NCI-H510A treated with DMSO at 0.1 percent for 48 hours (cell line): ENCODE measurements at regions not wholly inside any gene's neighbourhood (a gene's known extent, or its start where the extent isn't known, plus 50 kb on each side); places are given as distances from the start of the nearest gene placed in this dataset.

Experiments
- DNase-seq: peaks from one replicate; lab custom pipeline; 2025; lab: John Stamatoyannopoulos, UW

DNA sequence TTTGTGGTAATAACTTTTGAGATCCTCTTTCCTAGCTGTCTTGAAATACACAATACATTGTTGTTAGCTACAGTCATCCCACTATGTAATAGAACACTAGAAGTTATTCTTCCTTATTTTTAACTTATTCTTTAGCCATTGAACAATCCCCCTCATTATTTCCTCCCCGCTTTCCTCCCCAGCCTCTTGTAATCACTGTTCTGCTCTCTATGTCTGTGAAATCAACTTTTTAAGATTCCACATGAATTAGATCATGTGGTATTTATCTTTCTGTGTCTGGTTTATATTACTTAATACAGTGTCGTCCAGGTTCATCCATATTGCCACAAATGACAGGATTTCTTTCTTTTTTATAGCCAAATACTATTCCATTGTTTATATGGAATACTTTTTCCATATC, 72.9 kb downstream of the SLC10A2 start:
- no peak for DNase-seq

DNA sequence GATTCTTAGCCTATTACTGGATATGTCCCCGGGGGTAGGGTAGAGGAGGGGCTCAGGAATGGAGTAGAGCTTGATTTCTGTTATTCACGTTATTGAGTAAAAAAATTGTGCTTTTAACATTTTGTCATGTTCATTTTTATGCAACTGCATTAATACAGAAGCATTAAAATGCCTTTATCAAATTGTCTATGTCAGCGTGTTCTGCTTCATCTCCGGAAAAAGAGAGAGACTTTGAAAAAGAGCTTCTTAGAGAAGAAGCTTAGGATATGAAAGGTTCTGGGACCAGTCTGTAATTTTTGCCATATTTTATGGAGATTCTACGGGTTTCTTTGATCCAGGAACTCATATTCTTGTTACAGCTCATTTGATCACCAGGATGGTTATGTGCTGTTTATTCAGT, 82.0 kb downstream of the SLC10A2 start:
- DNase-seq = no peak

DNA sequence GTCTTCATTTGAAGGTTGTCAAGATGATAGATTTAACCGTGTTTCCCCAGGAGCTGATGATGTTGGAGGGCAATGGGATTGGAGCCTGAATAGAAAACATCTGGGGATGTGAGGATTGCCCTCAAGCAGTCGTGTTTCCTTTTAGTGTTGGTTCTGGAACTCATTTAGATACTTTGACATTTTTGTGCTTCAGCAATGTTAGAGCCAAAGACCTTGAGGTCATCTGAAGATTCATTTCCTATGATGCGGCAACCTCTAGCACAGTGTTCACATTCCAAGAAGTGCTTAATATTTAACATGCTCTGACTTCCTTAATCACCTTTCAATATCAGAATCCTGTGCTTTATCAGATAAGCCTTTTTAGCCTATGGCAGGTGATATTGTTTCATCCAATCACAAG, 82.7 kb downstream of the SLC10A2 start:
- no peak for DNase-seq

DNA sequence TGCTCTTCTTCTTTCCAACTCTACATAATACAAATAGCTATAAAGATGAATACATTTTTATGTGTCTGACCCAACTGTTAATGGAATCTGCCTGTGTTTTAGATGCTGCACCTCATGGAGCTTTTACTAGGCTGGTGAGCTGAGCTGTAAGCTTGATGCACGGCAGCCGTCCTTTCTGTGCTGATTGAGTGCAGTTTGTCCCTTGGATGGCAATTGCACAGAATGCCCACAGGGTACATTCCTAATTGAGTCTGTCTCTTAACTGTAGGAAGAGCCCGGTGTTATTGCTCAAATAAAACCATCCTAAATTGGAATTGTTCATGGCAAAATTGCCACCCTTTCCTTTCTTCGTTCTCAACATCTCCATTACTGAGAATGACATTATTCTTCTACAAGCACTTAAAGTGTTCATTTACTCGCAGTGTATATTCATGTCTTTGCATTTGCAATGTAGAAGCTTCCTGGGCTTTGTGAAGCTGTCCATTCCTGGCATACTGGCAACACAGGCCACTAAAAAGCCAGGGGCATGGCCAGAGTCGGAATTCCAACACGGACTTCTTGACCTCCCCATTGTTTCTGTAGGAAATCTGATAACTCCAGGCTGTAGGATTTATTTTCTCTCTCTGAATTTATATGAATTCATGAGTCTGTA, 85.8 kb downstream of the SLC10A2 start:
- DNase-seq = no peak

DNA sequence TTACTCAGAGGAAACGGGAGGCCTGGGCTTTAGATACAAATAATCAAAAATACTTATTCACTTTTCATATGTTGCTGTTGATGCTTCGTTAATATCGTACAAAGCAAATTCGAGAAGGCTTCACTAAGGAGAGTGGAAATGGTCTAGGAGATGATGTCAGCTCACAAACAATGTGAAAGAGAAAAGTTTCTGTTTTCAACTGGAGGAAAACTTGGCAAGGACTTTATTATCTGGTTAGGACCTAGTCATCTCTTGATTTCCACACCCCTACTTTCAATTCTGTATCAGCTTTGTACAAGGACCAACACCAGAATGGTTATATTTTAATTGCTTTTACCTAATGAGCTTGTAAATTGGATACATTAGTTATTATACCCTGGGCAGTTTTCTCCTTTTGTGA, 88.0 kb downstream of the SLC10A2 start:
- DNase-seq = no peak

DNA sequence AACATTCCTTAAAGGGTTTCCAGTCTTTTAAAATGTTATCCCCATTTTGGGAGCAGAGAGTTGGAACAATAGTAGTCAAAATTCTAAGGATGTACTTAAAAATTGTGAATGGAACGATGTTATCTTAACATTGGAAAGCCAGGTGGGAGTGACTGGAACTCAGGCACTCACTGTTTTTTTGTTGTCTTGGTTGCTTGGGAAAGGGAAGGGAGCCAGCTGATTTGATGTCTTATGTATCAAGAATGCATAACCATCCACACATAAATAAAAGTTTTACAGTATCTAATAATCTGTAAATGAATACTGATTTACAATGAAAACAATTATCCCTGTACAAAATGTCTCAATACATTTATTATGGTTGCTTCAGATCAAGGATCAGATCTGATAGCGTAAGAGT, 88.7 kb downstream of the SLC10A2 start:
- DNase-seq = no peak

DNA sequence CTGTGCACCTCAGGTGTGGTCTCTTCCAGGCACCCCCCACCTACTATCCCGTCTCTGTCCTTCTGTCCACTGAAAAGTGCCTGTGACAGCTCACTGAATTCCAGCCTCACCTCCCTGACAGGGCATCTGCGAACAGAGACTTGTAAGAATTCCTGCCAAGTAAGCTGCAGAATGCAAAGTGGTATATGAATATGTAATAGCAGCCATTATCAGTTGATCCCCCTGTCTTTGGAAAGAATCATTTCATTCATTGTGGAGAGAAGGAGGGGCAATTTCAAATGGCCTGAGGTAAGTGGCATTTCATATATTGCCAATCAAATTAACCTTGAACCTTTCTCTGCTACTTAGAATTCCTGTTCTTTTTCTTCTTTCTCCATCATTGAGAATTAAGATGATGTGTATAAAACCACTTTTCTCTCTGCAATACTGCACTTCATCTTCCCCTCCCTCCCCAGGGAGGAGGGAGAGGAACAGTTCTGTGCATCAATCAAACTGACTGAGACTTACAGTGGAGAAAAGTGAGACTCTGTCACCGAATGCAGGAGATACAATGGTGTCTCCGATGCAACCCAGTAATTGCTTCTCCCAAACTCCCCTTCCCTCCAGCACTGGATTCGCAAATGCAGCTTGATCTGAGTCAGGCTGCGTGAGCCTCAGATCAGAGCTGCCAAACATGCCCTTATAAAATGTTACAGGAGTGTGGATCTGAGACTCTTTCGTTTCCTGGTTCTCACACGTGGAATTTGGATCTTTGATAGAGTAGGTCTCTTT, 91.7 kb downstream of the SLC10A2 start:
- no peak for DNase-seq

DNA sequence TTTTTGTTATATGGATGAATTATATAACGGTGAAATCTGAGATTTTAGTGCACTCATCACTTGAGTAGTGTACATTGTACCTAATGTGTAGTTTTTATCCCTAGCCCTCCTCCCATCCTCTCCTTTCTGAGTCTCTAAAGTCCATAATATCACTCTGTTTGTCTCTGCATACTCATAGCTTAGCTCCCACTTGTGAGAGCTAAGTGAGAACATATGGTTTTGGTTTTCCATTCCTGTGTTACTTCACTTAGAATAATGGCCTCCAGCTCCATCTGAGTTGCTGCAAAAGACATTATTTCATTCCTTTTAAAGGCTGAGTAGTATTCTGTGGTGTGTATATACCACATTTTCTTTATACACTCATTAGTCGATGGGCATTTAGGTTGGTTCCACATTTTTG, 94.0 kb downstream of the SLC10A2 start:
- DNase-seq = no peak

DNA sequence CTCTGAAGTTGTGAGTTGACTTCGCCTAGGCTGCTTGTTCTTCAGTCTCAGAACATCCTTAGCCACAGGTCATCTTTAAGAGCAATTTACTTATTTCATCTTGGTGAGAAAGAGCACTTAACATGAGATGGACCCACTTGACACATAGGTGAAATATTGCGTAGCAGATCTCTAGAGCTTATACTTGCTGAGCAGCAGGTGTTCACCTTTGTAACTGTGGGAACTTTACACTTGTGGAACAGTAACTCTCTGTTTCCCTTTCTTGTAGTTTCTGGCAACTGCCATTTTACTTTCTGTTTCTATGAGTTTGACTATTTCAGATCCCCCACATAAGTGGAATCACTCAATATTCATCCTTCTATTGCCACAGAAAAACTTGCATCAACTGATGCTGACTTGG, 95.7 kb downstream of the SLC10A2 start:
- peak; percentile 2 for DNase-seq

DNA sequence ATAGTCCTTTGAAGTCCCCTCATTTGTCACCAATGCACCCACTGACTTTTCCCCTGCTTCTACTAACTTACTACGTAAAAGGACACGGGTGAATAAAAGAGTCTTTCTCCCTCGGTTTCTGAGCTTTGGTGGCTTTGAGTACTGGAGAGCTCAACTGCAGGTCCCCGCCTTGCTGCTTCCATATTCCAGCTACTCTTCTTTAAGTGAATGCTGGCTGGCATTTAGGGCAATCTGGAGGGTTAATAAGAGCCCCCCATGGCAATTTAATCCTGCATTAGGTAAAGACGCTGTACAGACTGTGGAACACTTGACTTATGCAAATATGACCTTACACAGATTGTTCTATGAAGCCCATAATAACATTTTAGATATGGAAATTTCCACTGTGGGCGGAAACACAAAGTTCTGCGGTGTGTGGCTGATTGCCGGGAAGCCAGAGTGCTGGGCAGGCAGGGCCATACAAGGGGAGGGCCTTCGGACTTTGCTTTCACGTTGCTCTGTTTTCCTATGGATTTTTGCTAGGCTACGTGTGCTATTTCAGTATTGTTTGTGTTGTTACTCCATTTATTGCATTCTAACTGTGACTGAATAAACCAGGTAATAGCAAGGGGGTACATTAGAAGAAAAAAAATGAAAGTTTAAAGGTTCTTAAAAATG, 97.5 kb downstream of the SLC10A2 start:
- no peak for DNase-seq

DNA sequence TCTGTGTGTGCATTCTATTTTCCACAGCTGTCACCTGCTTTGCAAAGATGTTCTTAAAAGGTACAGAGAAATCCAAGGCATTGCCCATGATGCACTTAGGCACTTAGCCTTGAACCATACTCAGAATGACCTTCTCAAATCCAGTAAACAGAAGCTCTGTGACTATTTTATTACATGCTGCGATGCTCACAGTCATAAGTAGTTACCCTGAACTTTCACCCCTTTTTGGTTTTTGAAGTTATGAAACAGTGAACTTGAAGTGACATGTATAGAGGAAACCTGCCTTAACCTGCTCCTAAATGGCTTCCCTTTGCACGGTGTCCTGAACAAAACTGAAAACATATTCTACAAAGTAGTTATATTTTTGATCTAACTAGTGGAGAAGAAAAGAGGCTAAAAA, 100.4 kb downstream of the SLC10A2 start:
- DNase-seq = no peak

DNA sequence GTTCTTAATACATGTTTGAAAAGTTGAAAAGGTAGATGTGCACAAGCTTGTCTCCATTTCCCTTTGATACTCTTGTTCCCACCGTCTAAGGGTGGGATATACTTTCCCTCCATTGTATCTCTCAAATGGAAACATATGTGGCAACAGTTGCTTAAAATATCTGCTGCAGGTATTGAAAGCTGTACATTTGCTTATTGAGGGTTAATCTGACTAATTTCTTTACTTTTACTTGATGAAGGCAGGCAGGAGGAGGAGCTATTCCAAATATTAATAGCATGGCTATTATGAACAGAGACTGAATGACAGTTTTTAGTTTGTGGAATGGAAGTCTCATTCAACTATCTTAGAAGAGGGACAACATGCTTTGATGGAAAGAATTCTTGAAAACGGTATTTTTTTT, 103.8 kb downstream of the SLC10A2 start:
- DNase-seq = no peak

DNA sequence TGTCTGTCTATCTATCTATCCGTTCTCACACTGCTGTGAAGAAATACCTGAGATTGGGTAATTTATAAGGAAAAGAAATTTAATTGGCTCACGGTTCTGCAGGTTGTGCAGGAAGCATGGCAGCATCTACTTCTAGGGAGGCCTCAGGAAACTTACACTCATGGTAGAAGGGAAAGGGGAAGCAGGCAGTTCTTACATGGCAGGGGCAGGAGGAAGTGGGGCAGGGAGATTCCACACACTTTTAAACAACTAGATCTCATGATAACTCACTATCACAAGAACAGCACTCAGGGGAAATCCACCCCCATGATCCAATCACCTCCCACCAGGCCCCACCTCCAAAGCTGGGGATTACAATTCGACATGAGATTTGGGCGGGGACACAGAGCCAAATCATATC, 105.3 kb downstream of the SLC10A2 start:
- no peak for DNase-seq

DNA sequence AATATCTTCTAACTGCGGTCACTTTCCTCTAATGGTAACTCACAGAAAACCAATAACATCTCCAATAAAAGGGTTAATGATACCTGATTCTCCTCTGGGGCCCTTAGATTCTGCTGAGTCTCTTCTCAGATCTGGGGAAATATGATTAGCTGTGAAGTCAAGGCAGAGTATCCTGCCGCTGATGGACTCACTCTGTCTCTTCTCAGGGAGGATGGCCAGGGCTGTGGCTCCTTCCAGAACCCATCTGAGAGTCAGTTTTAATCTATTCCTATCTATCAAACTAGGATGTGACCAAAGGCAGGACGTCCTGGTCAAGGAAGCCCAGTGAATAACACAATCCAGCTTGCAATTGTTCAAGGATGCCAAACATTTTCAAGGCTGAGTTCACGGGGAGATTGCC, 109.8 kb downstream of the SLC10A2 start:
- no peak for DNase-seq

DNA sequence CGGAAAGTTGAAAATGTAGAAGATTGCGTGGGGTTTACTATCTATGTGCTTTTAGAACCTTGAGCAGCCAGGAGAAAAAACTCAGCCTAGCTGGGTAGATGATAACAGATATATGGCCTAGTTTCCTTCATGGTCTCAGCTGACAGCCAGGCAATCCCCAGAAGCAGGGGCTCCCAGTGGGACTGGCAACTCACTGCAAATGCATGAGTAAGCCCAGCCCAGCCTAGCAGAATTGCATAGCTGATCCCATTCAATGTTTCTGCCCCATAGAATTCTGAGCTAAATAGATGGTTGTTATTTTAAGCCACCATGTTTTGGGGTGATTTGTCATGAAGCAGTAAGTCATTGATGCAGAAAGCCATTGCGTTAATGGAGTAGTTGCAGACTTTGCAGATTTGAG, 108.5 kb downstream of the ERCC5 start:
- DNase-seq = no peak

DNA sequence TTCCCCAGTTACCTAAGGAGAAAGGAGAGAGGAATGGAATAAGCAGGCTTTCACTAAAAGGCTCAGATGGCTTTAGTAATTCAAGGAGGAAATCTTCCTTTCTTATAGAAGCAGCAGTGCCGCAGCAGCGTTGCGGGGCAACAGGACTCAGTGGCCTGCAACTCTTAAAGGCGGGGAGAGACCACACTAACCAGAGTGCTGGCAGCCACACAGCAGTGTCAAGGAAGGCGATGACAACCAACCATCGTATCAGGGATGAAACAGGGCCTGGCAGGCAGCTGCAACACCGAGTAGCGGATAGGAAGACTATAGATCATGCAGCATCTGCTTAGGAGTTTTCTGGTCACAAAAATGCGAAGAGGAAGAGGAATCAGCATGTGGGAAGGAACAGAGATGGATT, 106.0 kb downstream of the ERCC5 start:
- DNase-seq = no peak

DNA sequence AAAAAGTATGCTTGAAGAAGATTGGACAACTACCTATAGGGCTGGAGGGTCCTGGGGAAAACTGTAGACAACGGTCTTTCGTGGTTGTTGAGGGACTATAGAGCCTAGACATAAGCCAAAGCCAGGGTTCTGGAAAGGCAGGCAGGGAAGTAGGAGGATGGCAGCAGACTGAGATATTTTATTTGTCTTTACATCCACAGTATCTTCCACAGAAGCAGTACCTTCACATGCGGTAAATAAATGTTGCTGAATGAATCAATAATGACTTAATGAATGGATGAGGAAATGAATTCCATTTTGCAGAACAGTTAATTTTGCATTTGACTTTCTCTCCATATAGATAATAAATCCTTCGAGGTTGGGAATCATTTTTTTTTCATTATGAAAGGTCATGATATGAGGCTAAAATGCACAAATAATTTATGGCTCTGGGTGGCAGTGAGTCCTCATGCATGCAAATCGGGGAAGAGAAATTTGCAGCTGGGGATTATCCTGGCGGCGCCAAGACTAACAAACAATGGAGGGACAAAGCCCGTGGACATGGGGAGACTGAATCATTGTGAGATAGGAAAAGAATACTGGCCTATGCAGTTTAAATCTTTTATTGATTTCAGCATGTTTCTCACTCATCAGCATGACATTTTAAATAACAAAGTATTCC, 102.0 kb downstream of the ERCC5 start:
- peak; percentile 1 for DNase-seq

DNA sequence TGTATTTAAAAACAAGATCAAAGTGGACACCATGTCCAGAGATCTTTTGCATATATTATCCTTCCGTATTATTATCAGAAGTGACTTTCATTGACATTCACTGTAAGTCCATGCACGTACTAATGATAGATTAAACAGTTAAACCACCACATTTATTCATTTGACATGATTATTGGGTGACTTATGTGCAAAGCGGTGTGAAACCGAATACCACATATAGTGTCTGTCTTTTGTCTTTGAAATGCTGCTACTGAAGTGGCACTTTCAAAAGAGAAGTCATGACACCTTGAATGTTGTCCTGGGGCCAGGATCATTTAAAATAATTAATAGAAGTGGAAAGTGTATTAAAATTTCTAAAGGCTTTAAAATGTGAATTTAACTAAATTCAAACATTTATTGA, 100.1 kb downstream of the ERCC5 start:
- no peak for DNase-seq

DNA sequence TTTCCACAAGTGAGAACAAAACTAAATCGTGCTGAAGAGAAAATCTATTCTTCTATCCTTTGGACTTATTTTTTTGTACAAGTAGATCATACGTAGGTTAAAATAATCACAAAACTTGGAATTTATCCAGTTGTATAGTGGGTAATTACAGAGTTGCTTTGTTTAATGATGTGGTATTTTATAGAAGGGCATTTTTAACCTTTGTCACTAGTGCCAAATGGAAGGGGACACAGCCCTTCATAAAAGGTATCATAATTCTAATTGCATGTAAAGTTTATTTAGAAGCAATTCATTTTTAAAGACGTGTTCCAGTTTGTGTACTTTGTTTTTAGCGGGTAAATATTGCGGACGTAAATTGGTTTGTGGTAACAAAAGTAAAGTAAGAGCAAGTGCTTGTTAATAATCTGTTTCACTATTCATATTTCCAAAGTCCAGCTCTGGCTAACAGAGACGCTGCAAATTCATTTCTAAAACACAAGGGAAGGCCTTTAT, 99.5 kb downstream of the ERCC5 start:
- no peak for DNase-seq

DNA sequence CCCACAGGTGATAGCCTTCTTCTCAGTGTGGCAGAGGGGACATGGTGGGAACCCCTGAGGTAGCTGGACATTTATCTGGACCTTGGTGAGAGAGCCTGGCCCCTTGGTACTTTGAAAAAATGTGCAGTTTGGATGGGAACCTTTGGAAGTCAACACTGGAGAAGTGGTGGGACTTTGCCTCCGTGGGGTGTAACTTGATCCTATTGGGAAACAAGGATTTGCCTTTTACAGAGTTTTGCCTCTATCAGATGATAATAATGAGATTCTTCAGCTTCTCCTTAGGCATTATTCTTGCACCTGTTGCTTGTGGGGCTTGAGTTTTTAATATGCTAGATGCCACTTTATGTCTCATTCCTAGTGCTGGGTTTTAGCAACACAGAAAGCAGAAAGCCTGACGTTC, 99.0 kb downstream of the ERCC5 start:
- no peak for DNase-seq

DNA sequence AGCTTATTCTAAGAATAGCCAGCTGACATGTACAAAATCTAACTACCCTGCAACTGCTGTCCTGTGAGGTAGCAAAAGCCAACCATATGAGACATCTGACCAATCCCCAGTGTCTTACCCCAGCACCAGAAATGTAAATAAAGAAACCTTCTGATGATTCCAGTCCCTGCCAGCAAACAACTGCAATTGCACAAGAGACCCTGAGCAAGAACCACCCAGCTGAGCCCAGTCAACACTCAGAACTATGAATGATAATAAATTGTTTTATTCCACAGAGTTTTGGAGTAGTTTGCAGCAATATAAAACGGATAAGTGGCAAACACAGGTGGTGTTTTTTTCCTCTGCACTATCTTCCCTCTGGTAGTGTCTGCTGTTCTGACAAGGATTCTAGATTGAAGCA, 94.9 kb downstream of the ERCC5 start:
- no peak for DNase-seq

DNA sequence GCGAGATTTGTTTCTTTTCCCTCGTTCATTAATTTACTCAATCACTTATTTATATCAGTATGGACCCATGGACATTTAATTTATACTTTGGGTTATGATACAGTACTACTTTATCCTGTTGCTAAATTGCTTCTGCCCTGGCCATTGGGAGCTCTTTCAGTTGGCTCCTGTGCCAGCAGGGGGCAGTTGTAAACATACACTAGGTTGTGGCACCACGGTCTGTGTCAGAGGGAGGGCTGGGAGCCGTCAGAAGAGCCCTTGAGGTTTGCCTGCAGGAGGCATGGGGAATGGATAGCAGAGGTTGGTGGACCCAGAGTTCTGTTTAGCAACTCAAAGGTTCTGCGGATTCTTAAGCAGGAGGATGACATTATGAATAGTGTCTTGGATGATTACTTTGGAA, 94.3 kb downstream of the ERCC5 start:
- DNase-seq = no peak

DNA sequence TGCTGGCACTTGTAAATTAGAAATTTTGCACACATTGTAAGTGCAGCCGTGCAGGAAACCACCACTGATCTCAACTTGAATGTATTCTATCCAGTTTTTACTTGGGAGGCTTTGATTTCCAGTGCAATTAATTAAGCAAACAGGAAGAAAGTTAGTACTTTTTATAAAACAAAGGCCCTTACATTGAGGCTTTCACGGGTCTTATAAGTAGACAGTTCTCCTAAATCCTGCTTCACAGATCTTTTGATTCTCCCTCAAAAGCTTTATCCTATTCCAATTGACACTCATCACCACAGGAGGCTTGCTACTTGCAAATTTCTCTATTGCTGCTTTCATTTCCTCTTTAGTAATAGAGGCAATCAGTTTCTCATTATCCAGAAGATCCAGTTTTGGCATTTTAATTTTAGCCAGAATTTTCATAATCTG, 90.1 kb downstream of the ERCC5 start:
- no peak for DNase-seq
